ENCODE measurements at regions not wholly inside any gene's neighbourhood (a gene's known extent, or its start where the extent isn't known, plus 50 kb on each side); places are given as distances from the start of the nearest gene placed in this dataset.
"Not testable (repeated sequence)": the region's sequence is repeated elsewhere in the genome, so short reads cannot be mapped to it uniquely, and the experiment has no call there.

DNA sequence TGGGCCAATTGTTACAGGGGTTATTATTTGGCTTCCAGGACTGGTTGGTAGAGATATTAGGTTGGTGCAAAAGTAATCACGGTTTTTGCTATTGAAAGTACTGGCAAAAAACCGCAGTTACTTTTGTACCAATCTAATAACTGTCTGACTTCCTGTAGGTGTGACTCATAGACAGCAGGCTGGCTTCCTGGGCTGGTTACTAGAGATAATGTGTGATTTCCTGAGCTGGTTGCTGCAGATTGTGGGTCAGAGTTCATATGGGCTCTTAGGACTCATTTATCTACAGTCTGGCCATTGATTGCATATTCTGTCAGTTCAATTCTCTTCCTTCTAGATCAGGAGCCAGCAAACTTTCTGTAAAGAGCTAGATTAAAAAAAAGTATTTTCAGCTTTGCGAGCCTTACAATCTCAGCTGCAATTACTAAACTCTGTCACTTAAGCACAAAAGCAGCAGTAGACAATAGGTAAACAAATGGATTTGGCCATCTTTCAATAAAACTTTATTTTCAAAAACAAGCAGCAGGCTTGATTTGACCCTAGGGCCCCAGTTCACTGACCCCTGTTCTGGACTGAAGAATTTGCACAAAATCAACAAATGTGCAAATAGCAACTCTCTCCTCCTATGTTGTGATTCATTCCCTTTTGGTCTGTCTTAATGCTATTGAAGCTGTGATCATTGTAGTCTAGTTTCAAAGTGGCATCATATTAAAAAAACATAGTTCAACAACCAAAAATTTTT, 50.8 kb upstream of the BOD1L1 start:
- no peak for DNase-seq

DNA sequence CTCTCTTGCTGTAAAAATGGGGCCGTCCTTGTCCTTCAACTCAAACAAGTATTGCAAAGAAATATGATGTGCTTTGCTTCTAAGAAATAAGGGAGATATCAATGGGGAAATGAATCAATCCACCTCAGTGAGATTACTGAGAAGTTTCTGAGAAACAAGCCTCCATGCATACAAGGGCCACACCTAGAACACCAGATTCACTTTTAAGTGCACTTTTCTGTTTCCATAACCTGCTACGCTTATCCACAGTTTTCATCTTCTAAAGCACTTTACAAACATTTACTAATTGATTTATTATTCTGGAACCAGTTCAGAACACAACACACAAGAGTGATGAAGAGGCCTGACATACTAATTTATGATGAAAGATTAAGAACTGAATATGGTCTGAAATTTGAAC, 54.0 kb upstream of the BOD1L1 start:
- DNase-seq: no peak

DNA sequence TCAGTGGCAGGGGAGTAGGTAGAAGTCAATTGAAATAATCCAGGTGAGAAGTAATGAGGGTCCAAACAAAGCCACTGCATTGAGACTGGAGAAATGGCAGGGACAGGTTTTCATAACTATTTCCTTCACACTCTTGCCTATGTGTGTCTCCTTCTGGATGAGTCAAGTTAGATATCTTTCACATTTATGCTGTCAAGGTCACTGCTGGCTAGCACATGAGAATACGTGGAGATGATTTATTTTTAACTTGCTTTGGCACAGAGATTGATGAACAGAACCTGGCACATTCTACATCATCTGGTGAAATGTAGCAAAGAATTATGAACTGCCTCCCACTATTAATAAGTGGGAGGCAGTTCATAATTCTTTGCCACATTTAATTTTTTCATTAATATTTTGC, 66.7 kb upstream of the BOD1L1 start:
- DNase-seq: no peak

GRCh38 chr4:13698296-13698695, 70.8 kb upstream of the BOD1L1 start:
- DNase-seq: no peak

GRCh38 chr4:13700021-13700857, 72.7 kb upstream of the BOD1L1 start:
- DNase-seq: no peak

DNA sequence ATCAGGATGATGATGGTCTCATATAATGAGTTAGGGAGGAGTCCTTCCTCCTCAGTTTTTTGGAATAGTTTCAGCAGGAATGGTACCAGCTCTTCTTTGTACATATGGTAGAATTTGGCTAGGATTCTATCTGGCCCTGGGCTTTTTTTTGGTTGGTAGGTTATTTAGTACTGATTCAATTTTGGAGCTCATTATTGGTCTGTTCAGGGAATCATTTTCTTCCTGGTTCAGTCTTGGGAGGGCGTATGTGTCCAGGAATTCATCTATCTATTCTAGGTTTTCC, 73.3 kb upstream of the BOD1L1 start:
- DNase-seq: not testable (repeated sequence)

GRCh38 chr4:13701937-13702446, 74.5 kb upstream of the BOD1L1 start:
- DNase-seq: no peak

GRCh38 chr4:13703096-13703495, 75.6 kb upstream of the BOD1L1 start:
- DNase-seq: no peak

GRCh38 chr4:13704035-13704434, 76.5 kb upstream of the BOD1L1 start:
- DNase-seq: no peak

DNA sequence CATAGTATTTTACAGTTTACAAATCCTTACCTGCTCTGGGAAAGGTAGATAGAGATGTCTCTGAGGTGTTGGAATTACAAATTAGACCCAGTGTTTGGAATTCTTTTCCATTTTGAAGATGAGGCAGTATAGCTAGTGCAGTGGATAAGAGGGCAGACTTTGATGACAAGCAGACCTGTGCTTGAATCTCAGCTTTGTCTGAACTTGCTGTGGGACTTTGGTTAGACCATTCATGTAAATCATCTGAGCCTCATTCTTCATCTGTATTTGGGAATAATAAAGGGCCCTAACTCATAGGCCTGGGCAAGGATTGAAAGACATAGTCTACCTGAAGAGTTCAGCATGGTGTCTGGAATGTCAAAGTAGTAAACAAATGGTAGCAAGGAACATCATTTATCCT, 77.2 kb upstream of the BOD1L1 start:
- DNase-seq: no peak

DNA sequence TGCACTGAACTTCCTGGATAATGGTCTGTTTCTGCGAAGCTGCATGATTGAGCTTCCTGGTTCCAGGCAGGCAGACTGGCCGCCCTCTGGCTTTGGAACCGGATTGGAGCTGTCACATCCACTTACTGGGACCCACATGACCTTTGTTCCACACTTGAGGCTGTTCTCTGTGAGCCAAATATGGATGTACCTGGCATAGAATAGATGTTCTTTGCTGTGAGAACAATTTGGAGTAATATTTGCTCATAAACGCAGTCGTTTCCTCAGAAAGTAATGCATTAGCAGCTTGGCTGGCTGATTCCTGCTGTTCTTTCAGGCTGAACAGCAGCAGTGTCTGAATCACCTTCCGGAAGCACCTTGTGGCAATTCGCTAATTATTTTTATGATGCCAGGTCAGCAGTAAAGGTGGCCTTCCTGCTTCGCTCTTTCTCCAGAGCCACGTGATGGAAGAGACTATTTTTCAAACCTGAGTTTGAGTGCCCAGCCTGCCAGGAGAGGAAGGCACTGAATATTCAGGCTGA, 78.1 kb upstream of the BOD1L1 start:
- no peak for DNase-seq

DNA sequence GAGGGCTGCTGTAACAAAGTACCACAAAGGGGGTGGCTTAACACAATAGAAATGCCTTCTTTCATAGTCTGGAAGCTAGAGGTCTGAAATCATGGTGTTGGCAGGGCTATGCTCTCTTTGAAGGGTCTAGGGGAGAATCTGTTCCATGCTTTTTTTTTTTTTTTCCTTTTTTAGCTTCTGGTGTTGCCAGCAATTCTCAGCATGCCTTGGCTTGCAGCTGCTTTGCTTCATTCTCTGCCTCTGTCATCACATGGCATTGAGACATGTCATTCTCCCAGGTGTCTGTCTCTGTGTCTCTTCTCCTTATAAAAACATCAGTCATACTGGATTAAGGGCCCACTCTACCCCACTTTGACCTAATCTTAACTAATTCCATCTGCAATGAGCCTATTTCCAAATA, 78.6 kb upstream of the BOD1L1 start:
- no peak for DNase-seq

DNA sequence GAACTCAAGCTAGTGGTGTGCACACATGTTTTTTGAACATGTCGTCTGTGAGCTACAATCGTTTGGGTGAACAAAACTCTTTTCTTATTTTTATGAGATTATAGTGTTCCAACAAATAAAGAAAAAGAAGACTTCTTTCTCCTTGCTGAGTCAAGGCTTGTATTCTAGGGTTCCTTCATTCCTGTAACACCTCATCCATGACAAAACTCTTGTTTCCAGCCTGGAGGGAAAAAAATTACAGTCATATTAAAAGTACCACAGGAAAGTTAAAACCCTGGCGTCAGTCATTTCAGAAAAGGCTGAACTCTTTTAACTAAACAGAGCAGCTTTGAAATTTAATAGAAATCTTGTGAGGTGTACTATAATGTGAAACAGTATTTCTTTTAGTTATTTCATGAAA, 79.2 kb upstream of the BOD1L1 start:
- no peak for DNase-seq

DNA sequence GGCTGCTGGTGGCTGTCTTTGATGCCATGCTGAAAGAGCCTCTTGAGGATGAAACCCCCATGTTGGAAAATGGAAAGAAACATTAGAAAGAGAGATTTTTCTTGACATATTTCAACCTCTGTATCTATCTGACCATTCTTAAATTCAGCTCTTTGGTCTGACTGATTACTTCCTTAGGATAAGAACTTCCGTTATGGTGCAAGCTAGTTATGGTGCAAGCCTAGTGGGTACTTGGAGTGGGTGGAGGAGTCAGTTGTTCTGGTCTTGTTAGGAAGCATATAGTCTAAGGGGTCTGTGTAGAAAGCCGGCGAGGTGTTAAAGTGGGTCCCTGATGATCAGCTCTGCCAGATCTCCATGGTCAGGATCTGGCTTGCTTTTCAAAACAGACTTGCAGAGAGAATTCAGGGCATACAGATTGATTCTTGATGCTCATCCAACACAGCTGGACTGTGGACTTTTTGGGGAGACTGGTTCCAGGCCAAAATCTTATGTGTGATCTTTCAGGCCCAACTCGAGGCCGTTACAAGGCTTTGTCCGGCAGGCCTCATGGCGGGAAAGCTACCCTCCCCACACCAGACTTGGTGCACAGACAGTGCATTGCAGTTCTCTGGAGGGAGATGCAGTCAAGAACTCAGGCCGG, 82.8 kb upstream of the BOD1L1 start:
- DNase-seq: no peak

DNA sequence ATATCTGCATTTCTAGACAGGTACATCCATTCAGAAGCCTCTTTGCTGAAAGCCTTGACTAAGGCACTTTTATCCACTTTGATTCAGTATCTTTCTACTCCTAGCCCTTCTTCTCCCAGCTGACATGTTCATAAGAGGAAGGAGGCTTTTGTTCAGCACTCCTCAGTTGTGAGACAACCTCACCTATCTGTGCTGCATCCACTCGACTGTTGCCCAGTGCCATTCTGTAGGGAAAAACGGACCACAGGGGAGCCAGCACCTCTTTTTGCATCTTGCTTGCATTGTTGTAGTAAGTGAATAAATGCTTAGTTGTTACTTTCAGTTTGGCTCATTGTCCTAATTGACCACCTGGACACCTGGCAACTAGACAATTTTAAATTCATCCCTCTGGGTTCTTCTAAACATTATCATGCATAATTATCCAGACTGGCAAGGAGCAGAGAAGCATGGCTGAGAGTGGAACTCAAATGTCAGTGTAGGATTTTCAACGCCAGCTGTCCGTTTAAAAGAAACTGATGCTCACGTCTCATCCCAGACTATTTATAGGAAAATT, 83.8 kb upstream of the BOD1L1 start:
- no peak for DNase-seq

DNA sequence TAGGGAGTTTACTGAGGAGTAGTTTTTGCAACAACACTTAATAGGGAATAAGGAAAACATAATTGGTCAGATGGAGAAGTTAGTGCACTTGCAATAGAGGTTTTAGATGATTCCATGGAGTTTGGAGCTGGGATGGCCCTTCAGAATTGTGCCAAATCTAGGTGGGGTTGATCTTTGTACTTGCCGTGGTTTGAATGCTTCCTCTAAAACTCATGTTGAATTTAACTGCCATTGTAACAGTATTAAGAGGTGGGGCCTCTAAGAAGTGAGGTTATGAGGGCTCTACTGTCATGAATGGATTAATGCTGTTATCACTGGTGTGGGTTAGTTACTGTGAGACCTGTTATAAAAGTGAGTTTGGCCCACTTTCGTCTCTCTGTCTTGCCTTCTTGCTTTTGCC, 94.4 kb upstream of the BOD1L1 start:
- no peak for DNase-seq

- no peak for DNase-seq
Observed at GRCh38 chr4:13722649-13723048, 95.1 kb upstream of the BOD1L1 start.

- no peak for DNase-seq
Observed at GRCh38 chr4:13728761-13729160, 101.2 kb upstream of the BOD1L1 start.

DNA sequence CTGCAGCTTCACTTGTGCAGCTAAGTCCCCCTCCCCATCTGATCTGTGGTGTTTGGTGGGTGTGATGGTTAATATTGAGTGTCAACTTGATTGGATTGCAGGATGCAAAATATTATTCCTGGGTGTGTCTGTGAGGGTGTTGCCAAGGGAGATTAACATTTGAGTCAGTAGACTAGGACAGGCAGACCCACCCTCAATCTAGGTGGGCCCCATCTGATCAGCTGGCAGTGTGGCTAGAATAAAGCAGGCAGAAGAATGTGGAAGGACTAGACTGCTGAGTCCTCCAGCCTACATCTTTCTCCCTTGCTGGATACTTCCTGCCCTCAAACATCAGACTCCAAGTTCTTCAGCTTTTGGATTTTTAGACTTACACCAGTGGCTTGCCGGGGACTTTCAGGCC, 103.5 kb upstream of the BOD1L1 start:
- DNase-seq: no peak

DNA sequence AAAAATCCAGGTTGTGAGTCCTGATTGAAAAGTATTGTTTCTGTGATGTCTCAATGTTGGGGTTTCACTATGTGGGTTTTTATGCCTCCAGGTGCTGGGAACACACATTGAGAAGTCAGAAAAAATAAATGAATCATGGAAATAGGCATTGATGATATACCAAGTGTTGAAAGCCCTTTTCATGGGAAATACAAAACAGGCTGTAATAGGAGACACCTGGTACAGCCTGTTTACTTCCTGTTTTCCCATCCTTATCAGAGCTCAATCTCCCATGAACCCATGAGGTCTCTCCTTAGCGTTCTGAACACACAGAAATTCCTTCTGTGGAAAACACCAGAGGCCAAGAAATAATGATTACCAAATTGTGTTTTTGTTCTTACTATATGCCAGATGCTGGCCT, 106.3 kb upstream of the BOD1L1 start:
- DNase-seq: no peak

GRCh38 chr4:13750594-13750993, 123.1 kb upstream of the BOD1L1 start:
- DNase-seq: no peak

DNA sequence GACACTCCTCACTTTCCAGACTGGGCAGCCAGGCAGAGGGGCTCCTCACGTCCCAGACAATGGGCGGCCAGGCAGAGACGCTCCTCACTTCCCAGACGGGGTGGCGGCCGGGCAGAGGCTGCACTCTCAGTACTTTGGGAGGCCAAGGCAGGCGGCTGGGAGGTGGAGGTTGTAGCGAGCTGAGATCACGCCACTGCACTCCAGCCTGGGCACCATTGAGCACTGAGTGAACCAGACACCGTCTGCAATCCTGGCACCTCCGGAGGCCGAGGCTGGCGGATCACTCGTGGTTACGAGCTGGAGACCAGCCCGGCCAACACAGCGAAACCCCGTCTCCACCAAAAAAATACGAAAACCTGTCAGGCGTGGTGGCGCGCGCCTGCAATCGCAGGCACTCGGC, 134.1 kb upstream of the BOD1L1 start:
- not testable (repeated sequence) for DNase-seq

DNA sequence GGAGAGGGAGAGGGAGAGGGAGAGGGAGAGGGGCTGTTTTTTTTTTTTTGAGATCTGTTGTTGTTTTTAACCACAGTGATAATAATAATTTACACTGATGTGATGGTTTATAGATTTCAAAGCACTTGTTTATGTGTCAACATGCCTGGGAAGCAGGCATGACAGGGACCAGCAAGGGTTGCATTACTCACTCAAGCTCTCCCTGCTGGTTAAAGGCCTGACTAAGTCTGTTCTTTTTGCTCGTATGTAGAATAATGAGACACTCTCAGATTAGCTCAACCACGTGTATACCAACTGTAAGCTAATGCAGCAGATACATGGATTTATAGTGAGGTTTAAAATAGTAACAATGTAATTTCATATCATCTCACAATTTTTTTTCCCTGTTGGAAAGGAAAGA, 134.6 kb upstream of the BOD1L1 start:
- DNase-seq: no peak

DNA sequence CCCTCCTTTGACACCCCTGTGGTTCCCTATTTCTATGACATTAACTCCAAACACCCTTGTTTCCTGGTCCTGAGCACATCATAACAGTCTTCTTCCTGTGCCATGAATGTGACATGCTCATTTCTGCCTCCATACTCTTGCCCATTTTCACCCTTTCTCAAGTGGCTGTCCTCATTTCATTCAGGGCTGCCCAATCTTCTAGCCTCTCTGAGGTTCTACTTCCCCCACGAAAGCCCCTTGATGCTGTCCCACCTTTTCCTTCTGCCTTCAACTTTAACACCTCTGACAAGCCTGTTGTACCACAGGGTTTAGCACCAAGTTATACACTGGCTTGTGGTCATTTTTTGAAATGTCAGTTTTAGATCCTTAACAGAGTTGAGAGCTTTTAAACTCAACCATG, 136.2 kb upstream of the BOD1L1 start:
- DNase-seq: no peak
